Testis (tissue), 2 donors: ENCODE measurements at regions not wholly inside any gene's neighbourhood (a gene's known extent, or its start where the extent isn't known, plus 50 kb on each side); places are given as distances from the start of the nearest gene placed in this dataset.

Source experiments
- POLR2A ChIP-seq: fragments of 450-650 bp; IDR thresholded peaks from one replicate; pipeline ENCODE4 v1.6.1; 2017; ENCODE audit warnings: antibody characterized with exemption, mild to moderate bottlenecking, moderate library complexity
- TF ChIP-seq, protein P1 (sequence below), 3 experiments: fragments of 450-650 bp in 2 of 3; fragments of 200-600 bp in 1 of 3; sonication (generic) in 1 of 3; IDR thresholded peaks; one replicate each; pipeline ENCODE4 v1.5.1; 2016 to 2019; ENCODE audit warnings: antibody characterized with exemption in 3 of 3, mild to moderate bottlenecking in 2 of 3, moderate library complexity in 1 of 3

DNA sequence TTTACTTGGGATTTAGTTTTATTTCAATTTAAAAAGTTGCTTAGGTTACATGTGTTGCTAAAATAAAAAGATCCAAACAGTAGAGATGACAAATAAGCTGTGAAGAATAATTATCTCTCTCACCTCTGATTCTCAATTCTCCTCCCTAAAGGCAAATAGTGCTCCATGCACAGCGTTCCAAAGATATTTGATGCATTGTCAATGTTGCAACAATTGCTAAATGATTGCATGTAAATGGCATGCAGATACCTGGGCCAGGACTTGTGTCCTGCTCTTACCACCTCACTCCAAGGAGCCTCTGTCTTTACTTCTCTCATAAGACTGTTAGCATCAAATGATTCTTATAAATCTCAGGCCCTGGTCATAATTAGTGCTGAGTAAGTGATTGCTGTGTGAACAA lies 217.7 kb downstream of the SEC23IP start:
- no peak for TF ChIP-seq POLR2A
- TF ChIP-seq, protein P1, sequence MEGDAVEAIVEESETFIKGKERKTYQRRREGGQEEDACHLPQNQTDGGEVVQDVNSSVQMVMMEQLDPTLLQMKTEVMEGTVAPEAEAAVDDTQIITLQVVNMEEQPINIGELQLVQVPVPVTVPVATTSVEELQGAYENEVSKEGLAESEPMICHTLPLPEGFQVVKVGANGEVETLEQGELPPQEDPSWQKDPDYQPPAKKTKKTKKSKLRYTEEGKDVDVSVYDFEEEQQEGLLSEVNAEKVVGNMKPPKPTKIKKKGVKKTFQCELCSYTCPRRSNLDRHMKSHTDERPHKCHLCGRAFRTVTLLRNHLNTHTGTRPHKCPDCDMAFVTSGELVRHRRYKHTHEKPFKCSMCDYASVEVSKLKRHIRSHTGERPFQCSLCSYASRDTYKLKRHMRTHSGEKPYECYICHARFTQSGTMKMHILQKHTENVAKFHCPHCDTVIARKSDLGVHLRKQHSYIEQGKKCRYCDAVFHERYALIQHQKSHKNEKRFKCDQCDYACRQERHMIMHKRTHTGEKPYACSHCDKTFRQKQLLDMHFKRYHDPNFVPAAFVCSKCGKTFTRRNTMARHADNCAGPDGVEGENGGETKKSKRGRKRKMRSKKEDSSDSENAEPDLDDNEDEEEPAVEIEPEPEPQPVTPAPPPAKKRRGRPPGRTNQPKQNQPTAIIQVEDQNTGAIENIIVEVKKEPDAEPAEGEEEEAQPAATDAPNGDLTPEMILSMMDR (IDR thresholded peaks at IDR 0.05) = no peak
